GM18508 (cell line): ENCODE measurements at regions not wholly inside any gene's neighbourhood (a gene's known extent, or its start where the extent isn't known, plus 50 kb on each side); places are given as distances from the start of the nearest gene placed in this dataset.
A peak's percentile ranks its signal among the peaks of the same experiment; 100 is the strongest.
"Not testable (repeated sequence)": the region's sequence is repeated elsewhere in the genome, so short reads cannot be mapped to it uniquely, and the experiment has no call there.

Source experiments
- ATAC-seq: cut with Tn5 transposase; IDR thresholded peaks from one replicate; pipeline ENCODE4 v1.9.1; 2021; ENCODE audit warnings: moderate number of reproducible peaks; ENCODE audit not compliant: insufficient read depth, unreplicated experiment

DNA sequence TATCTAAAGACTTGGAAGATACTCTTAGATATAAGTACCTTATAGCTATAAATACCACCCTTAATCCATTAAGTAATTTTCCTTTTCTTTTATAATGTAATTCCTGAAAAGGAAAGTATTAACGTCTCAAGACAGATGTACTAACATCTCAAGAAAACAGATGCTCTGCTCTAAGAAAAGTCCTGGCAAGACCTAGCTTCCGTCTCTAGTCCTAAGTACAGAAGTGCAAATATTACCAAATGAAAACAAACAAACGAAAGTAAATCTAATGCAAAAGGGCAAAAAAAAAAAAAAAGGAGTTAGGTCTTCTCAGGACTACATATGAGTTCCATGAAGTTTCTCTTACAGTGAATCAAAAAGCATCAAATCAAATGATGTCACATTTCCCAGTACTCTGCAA is 106.8 kb upstream of the PDE10A start:
- no peak for ATAC-seq

DNA sequence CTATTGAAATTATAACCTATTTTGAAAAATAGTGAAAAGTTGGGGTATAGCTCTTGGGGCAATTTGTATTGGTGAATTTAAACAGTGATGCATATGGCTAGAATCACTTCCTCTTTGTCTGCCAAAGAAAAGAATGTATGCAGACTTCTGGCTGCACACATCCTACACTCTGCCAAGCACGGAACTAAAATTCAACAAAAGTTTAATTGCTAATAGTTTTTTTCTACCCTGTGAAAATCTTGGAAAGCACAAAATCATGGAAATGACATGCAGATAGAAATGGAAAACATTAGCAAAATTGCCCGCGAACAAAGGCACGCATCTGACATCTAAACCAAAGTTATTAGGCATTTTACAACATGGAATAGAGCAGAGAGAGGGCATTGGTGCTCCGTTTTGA is 106.4 kb upstream of the PDE10A start:
- ATAC-seq = no peak

DNA sequence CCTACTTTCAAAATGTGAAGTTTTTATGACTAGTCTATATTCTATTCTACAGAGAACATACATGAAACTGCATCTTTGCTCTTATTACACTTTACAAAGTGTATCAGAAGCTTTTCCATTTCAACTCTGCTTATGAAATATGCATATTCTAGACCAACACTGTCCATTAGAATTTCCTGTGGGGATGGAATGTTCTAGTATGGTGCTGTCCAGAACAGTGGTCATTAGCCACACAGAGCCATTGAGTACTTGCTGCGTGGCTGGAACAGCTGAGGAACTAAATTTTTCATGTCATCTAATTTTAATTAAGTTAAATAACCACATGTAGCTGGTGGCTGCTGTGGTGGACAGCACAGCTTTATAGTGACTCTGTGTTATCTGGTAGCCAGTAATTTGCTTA is 105.9 kb upstream of the PDE10A start:
- ATAC-seq = no peak

DNA sequence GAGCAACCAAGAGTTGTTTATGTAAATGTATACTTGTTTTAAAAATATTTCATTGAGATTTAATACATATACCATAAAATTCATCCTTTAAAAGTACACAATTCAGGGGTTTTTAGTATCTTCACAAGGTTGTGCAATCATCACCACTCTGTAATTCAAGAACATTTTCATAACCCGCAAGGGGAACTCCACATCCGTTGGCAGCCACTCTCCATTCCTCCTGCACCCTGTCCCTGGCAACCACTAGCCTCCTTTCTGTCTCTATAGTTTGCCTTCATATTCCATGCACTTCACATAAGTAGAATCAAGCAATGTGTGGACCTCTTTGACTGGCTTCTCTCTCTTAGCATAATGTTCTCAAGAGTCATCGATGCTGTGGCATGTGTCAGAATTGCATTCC is 104.2 kb upstream of the PDE10A start:
- no peak for ATAC-seq

DNA sequence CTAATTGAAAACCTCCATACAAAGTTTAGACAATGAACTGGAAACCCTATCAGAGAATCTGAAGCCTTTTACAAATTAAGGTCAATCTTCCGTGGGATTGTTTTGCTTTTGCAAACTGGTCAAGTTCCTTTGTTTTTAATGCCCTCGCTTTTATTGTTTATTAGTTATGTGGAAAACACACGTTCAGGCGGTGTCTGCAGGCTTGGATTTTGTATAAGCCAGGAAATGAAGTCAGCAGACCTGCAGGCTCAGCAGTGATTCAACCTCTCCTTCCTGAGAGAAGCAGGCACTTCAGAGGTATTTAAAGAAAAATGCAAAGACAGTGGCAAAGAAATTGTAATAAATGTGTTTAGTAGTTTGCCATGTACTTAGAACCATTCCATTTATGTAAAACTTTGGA is 103.4 kb upstream of the PDE10A start:
- ATAC-seq = no peak

DNA sequence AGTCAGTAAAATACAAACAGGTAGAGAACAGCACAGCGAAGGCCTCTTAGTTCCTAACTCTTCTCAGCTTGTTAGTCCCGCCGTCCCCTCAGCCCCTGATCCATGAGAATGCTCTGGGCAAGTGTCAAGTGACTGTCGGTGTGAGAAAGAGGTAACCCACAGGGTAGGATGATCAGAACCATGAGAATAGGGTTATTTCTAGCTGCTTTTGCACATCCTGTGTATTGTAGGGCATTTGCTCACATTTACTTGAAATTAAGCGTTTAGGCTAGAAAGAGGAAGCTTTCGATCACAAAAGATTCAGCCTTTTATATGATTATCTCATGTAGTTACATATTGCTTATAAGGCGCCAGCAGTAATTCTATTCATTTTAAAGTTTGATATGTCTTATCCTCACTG is 103.0 kb upstream of the PDE10A start:
- ATAC-seq = no peak

DNA sequence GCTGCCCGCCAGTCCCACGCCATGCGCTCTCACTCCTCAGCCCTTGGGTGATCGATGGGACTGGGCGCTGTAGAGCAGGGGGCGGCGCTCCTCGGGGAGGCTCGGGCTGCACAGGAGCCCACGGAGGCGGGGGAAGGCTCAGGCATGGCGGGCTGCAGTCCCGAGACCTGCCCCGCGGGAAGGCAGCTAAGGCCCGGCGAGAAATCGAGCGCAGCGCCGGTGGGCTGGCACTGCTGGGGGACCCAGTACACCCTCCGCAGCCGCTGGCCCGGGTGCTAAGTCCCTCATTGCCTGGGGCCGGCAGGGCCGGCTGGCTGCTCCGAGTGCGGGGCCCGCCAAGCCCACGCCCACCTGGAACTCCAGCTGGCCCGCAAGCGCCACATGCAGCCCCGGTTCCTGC is 102.2 kb upstream of the PDE10A start:
- not testable (repeated sequence) for ATAC-seq

DNA sequence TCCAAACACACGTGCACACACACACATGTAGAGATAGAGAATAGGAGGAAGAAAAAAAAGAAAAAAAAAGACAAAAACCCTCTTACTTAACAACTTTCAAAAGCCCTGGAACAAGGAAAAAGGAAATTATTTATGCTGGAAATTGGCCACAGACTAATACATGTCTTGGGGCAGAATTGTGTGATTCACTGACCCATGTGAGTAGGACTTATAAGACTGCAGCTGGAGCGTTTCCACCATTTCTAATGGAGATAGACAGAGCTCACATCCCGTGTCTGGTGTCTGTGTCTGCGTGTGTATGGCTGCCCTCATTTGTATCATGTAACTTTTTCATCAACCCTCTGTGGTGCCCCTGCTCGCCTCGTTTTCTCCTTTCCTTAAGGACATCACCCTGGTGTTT is 99.8 kb upstream of the PDE10A start:
- no peak for ATAC-seq

DNA sequence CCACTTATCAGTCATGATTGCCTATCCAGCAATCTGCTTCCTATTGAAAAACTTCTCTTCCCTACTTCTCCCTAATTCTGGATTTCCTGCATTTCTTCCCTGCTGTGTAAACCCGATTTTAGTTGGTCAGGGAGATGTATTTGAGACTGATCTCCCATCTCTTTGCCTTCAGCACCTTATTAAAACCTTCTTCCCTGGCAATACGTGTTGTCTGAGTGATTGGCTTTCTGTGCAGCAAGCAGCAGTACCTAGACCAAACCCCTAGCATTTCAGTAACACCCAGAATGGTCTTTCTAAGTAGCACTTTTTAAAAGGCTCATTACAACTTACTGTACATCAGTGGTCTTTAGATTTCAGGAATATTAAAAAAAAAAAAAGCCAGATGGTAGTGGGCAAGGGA is 99.1 kb upstream of the PDE10A start:
- no peak for ATAC-seq

DNA sequence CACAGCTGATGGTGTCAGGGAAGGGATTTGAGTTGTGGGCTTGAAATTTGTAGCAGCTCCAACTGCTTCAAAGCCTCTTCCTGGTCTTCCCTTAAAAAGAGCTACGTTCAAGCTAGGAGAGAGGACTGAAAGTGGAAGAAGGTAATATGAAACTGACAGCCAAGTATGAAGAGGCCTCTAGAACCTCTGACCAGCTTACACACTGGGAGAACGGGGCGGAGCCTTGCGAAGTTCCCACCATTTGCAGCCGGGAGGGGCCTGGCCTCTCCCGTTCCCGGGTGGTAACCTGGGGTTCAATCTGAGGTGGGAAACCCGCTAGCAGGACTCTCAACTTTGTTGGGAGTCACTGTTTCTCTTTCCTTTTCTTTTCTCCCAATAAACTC is 97.8 kb upstream of the PDE10A start:
- ATAC-seq = no peak

DNA sequence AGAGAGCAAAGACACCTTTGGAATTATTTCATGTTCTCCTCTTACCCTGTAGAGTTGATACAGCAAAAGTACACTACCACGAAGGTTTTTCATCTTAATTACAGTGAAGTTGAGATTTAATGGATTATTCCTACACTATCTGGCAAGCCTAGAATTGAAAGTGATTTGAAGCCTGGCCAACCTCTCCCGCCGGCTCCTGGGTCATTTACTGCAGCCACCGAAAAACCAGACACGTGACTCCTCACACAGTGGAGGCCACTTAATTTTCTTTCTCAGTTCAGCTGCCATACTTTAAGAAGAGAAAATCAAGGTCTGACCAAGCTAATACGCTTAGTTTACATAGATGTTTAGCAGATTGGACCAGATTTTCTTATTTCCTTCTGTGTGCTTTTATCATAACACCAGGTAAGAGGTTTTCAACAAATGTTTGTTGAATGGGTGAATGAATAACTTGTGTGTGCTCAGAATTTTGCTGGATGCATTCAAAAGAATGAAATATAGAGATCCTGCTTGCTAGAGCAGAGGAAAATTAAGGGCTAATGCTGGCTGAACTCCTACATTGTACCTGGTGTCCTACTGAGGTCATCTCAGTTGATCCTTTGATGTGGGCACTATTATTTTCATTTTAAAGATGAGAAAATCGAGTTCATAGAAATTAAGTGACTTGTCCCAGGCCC is 97.2 kb upstream of the PDE10A start:
- ATAC-seq = no peak

DNA sequence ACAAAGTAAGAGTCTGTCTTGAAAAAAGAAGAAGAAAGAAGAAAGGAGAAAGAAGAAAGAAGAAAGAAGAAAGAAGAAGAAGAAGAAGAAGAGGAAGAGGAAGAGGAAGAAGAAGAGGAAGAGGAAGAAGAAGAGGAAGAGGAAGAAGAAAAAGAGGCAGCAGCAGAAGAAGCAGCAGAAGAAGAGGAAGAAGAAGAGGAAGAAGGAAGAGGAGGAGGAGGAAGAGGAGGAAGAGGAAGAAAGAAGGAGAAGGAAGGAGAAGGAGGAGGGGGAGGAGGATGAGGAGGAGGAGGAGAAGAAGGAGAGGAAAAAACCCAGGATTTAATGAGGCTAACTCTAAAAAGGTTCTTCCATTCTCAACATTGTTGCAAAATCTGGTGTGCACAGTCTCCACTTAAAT is 95.4 kb upstream of the PDE10A start:
- no peak for ATAC-seq

DNA sequence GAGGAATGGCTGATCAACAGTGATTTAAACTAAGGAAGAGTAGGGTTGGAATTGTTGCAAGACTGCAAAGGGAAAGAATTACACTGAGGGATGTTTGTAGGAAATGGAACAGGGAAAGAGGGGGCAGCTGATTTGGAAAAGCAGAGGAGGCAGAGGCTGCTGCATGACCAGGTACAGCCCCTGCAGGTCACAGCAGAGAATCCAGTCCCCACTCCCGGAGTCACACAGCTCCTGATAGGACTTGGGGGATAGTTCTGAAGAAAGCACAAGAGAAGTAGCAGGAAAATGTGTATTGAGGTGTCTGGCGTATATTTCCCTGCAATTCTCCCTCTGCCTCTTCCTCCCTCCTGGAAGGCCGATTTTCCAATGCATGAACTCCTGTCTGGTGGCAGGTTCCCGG is 92.5 kb upstream of the PDE10A start:
- ATAC-seq = no peak

DNA sequence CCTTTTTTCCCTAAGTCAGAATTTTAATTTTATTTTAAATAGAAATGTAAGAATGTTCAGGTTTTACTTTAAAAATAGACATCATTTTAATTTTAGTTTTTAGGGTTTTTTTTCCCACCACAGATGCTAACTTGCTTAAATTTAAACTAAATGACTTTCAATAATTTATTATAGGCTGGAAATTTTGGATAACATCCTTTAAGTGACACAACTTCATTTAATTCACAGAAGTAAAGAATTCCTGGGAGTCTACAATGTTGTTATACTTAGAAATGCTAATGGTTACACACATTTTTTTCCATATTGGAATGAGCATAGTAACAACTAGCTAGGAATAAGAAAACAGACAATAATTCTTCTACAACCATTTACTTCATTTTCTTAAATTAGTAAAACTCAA is 90.5 kb upstream of the PDE10A start:
- no peak for ATAC-seq

DNA sequence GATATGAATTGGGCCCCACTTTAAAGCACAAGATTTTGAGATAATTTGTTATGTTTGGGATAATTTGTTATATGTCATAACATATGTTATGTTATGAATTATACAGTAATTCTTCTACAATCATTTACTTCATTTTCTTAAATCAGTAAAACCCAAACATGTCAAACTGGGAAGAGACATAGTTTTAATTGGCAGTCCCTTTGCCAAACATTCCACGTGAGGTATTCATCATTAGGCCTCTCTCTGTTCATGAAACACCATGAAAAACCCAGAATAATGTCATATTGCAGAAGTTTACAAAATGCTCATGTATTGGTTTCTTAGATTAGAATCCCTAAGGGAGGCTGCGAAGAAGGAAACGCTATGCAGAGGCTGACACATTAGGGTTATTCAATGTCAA is 89.4 kb upstream of the PDE10A start:
- no peak for ATAC-seq

DNA sequence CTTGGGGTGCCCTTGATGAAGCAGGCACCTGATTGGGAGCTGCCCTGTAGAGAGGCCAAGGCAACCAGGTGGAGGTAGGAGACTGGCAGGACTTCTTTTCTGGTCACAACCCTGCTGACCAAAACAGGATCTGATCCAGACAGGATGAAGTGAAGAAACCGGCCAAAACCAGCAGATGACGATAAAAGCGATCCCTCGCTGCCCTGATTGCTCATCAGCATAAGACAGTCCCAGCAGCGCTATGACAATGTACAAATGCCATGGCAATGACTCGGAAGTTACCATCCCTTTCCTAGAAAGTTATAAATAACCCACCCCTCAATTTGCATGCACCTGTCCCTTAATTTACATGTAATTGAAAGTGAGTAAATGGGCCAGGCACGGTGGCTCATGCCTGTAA is 88.4 kb upstream of the PDE10A start:
- ATAC-seq = no peak

DNA sequence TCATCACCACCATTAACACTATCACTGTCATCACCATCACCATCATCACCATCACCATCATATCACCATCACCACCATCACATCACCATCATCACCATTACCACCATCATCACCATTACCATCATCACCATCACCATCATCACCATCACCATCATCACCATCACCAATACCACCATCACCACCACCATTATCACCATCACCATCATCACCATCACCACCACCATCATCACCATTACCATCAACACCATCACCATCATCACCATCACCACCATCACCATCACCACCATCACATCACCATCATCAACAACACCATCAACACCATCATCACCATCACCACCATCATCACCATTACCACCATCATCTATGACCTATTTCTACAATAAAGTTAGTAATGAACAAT is 86.1 kb upstream of the PDE10A start:
- no peak for ATAC-seq

DNA sequence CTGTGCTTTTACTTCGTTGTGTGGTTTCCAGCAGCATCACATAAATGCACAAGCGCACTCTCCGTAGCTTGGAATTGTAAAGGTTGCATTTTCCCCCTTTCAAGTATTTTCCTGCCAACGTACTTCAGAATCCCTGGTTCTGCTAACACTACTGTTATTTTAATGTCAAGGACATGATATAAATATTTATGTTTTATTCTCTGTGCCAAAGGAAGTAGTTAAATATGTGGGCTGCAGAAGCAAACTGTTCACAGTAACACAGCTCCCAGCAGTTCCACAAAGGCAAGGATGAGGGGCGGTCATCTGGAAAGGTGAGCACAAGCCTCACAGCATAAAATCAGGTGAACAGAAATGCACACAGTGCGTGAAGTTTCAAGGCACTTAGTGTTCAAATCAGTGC is 85.3 kb upstream of the PDE10A start:
- no peak for ATAC-seq

DNA sequence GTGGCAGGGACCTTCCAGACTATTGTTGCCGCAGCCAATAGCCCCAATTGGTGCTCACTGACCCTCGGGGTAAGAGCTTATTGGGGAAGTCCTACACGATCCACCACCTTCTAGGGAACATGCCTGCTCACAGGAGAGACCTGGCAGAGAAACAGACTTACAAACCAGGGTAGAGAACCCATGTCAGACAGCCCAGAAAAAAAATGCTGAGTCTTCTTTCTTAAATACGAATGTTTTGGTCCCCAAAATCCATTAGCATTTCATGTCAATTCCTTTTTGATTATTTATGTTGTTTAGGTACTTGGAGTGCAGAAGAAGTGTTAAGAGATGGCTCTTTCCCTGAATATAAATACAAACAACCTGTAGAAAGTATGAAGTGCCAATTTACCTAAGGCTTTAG is 84.9 kb upstream of the PDE10A start:
- ATAC-seq = no peak

DNA sequence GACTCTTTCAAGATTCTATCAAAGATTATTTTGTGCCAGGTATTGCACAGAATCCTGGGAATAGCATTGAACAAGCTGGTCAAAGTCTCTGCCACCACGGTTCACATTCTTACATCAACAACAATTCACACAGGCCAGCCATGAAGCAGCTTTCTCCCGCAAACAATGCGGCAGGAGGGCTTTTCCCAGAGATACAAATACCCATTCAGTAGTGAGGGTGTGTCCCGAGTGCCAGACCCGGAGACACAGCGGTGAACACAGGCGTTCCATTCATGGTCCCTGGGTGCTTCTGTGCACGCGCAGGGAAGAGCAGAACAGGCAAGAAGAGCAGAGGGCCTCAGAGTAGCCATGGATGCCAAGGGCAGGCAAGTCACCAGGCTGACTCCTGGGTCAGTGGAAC is 83.3 kb upstream of the PDE10A start:
- ATAC-seq = no peak

DNA sequence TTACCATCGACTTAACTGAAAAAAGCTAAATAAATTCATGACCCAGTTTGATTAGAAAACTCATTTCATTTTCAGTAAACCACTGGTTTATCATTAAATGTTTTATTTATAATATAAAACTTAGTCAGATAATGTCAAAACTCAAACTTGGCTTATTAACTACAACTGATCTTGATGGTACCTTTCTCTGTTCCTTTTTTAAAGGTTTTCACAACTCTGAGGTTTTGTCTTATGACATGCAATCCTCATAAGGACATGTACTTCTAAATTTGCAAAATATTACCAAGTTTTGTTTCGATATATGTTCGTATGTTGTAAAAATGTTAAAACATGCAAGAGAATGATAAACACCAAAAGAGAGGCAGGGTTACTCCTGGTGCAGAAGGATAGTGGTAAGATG is 82.5 kb upstream of the PDE10A start:
- ATAC-seq = peak; percentile 87

DNA sequence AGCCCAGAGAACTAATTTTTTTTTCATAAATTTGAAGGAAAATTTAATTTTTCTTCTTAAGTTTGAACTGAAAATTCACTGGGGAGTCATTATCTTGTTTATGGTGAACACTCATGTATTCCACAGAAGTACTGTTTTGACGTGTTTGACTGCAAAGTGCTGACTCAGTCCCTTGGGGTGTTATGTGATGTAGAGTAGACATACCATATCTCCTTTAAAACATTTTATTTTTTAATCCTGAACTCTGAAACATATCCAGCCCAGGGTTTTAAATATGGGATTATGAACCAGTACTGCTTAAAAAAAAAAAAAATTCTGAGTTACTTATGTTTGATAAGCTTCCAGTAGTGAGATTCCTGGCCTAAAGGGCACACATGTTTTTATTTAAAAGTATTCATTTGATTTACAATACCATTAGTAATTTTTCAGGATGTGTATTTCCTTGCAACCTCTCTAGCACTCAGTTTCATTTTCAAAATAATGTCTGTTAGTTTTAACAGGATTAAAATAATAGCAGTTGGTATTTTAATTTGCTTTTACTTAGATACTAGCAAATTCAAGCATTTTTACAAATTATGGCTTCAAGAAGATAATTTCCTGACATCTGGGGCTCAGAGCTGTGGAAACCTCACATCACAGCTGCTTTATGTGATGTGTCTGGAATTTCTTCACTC is 81.7 kb upstream of the PDE10A start:
- ATAC-seq = no peak
